Kidney (tissue), 13 donors: ENCODE measurements at regions not wholly inside any gene's neighbourhood (a gene's known extent, or its start where the extent isn't known, plus 50 kb on each side); places are given as distances from the start of the nearest gene placed in this dataset.
"Not testable (repeated sequence)": the region's sequence is repeated elsewhere in the genome, so short reads cannot be mapped to it uniquely, and the experiment has no call there.

Source experiments
- DNase-seq, 5 donors: peaks; one replicate each; pipeline ENCODE4 v3.0.0-alpha.2; 2013 to 2020
- FAIRE-seq: peaks from 2 replicates; lab custom pipeline; 2012; peaks lifted over from hg19 to GRCh38; lab: Jason Lieb, UNC
- H3K27ac ChIP-seq, 2 donors: one replicate each; pipeline ENCODE4 v1.7.0; 2013; ENCODE audit warnings: low read depth in 2 of 2, low read length in 2 of 2, inconsistent platforms in 1 of 2
- H3K27me3 ChIP-seq: one replicate; pipeline ENCODE4 v1.7.1; 2013; ENCODE audit warnings: low read length, inconsistent platforms; ENCODE audit not compliant: control insufficient read depth, insufficient read depth
- H3K36me3 ChIP-seq, 3 donors: one replicate each; pipeline versions ENCODE4 v1.7.0 to v1.7.1; 2013; ENCODE audit warnings: low read length in 3 of 3, control low read depth in 1 of 3, inconsistent platforms in 1 of 3; ENCODE audit not compliant: insufficient read depth in 3 of 3, control insufficient read depth in 2 of 3
- H3K4me1 ChIP-seq, 3 donors: one replicate each; pipeline versions ENCODE4 v1.7.0 to v1.7.1; 2013; ENCODE audit warnings: low read length in 3 of 3, inconsistent platforms in 1 of 3, low read depth in 1 of 3; ENCODE audit not compliant: control insufficient read depth in 2 of 3, insufficient read depth in 2 of 3
- H3K4me3 ChIP-seq, 3 donors: one replicate each; pipeline versions ENCODE4 v1.7.0 to v1.8.1; 2013; ENCODE audit warnings: low read length in 3 of 3, control low read depth in 1 of 3, inconsistent platforms in 1 of 3
- H3K9ac ChIP-seq, 3 donors: one replicate each; pipeline versions ENCODE4 v1.7.0 to v1.7.1; 2013; ENCODE audit warnings: low read length in 3 of 3, control low read depth in 1 of 3, inconsistent platforms in 1 of 3
- H3K9me3 ChIP-seq, 3 donors: one replicate each; pipeline versions ENCODE4 v1.7.0 to v1.7.1; 2013; ENCODE audit warnings: low read length in 3 of 3, control low read depth in 1 of 3, inconsistent platforms in 1 of 3; ENCODE audit not compliant: control insufficient read depth in 2 of 3, insufficient read depth in 1 of 3
- intact Hi-C: fragments of 100-400 bp; cut with DNase I; formaldehyde crosslinking; loops from one replicate; pipeline ENCODE4 v1.11.1; 2022
- TF ChIP-seq, protein P1 (sequence below): IDR thresholded peaks from 3 replicates; pipeline ENCODE4 v1.5.1; 2012; ENCODE audit warnings: mild to moderate bottlenecking, moderate library complexity, borderline replicate concordance; ENCODE audit not compliant: insufficient read depth; ENCODE audit errors: extremely low read depth
- donor health status: control.
- donor health status: control.
- donor health status: control.
- donor health status: control.
- donor health status: control.
- donor health status: DM: yes; HTN: yes; CAD: no.
- donor health status: Normal renal cell carcinoma (clear cell type).

DNA sequence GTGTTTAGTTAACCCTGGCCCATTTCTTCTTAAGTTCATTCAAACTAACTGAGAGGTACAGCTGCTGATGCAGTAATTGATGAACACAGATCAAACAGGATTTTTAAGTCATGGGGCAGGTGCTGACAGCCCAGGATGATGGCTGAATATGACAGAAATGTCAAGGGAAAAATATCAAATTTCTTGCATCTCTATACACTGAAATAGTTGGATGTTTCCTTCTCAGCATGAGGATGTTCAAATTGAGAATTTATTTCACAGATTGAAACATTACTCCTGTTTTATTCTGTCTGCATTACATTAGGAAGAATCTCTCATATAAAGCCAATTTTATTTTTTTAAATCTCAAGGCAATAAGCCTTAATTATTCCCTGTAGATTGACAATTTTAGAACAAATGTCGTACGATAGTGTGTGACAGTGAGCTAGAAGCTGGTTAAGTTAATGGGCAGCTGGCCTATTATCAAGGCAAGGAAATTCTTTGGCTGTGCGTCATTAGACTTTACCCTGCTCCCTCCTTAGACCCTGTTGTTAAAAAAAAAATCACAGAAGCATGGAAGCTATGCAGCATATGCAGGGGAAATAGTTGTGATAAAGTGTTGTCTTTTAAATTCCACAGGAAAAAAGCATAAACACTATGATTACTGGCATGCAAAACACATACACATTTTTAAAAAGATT is 183.8 kb upstream of the KCNMB2 start:
- TF ChIP-seq, protein P1, sequence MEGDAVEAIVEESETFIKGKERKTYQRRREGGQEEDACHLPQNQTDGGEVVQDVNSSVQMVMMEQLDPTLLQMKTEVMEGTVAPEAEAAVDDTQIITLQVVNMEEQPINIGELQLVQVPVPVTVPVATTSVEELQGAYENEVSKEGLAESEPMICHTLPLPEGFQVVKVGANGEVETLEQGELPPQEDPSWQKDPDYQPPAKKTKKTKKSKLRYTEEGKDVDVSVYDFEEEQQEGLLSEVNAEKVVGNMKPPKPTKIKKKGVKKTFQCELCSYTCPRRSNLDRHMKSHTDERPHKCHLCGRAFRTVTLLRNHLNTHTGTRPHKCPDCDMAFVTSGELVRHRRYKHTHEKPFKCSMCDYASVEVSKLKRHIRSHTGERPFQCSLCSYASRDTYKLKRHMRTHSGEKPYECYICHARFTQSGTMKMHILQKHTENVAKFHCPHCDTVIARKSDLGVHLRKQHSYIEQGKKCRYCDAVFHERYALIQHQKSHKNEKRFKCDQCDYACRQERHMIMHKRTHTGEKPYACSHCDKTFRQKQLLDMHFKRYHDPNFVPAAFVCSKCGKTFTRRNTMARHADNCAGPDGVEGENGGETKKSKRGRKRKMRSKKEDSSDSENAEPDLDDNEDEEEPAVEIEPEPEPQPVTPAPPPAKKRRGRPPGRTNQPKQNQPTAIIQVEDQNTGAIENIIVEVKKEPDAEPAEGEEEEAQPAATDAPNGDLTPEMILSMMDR: no peak
- no peaks in the 10 kb centered on the region for H3K9me3 ChIP-seq
- peak overlapping the region in 1 of 3 donors; percentile 29 for H3K4me3 ChIP-seq
- intact Hi-C loops: no loop called here
- no peak overlapping the region for H3K27ac ChIP-seq
- peak; percentile 30 for FAIRE-seq
- H3K36me3 ChIP-seq: no peaks in the 10 kb centered on the region
- peak in 2 of 5 donors; percentile 67 to 72 for DNase-seq
- no peak overlapping the region for H3K9ac ChIP-seq
- no peaks in the 10 kb centered on the region for H3K4me1 ChIP-seq
- H3K27me3 ChIP-seq: no peaks in the 10 kb centered on the region

DNA sequence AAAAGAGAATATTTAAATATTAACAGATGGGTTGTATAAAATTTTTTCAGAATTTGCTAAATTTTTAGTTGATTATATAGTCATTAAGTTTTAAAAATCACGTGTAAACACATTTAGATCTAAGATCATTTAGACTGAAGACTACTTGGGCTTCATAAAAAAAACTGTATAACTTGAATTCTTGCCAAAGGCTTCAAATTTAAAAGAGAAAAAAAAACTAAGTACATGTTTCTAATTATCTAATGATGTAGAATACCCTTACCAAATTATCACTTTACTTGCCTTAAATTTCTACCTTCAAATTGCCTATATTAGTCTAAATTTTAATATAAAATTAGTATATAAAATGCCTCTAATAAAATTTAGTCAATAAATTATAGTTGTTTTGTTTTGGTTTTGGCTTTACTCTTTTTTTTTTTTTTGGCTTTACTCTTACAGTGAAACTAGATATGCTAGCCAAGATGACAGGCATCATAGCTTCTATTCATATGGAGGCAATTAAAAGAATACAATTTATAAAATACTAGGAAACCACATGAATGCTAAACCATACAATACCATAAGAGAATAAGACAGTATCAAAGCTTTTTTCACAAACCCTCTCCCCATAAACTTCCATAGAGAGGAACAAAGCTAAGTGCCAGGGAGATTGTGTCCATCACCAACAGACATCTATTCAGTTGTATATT is 183.1 kb upstream of the KCNMB2 start:
- DNase-seq: no peak
- FAIRE-seq: peak; percentile 74
- no peaks in the 10 kb centered on the region for H3K27me3 ChIP-seq
- no peak overlapping the region for H3K9ac ChIP-seq
- intact Hi-C loops: no loop called here
- no peaks in the 10 kb centered on the region for H3K9me3 ChIP-seq
- TF ChIP-seq, protein P1: no peak
- no peak overlapping the region for H3K27ac ChIP-seq
- H3K4me1 ChIP-seq: no peaks in the 10 kb centered on the region
- H3K4me3 ChIP-seq: no peak overlapping the region
- H3K36me3 ChIP-seq: no peaks in the 10 kb centered on the region

DNA sequence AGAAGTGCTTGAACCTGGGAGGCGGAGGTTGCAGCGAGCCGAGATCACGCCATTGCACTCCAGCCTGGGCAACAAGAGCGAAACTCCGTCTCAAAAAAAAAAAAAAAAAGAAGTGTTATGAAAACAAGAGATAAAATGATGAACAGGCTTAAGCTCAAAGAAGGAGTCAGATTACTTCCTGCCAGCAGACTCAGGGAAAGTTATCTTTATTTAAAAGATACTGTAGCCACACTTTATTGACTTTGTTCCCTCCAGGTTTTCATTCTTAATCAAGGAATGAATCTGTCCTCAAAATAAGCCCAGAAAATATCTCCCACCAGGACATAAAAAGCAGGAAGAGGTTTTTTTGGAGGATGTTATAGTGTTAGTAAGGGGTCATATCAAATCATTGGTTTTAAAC is 176.5 kb upstream of the KCNMB2 start:
- TF ChIP-seq, protein P1: no peak
- DNase-seq (no peak), FAIRE-seq (no peak)
- H3K27ac ChIP-seq: no peak overlapping the region
- intact Hi-C loops: no loop called here
- H3K4me3 ChIP-seq: no peak overlapping the region
- no peaks in the 10 kb centered on the region for H3K4me1 ChIP-seq
- H3K9ac ChIP-seq: no peak overlapping the region
- no peaks in the 10 kb centered on the region for H3K36me3 ChIP-seq
- H3K27me3 ChIP-seq: no peaks in the 10 kb centered on the region
- peaks cover 0 to 2% (median 0%) of the 10 kb centered on the region in 3 donors for H3K9me3 ChIP-seq

DNA sequence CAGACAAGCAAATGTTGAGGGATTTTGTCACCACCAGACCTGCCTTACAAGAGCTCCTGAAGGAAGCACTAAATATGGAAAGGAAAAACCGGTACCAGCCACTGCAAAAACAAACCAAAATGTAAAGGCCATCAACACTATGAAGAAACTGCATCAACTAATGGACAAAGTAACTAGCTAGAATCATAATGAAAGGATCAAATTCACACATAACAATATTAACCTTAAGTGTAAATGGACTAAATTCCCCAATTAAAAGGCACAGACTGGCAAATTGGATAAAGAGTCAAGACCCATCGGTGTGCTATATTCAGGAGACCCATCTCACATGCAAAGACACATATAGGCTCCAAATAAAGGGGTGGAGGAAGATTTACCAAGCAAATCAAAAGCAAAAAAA is 173.2 kb upstream of the KCNMB2 start:
- H3K9ac ChIP-seq, DNase-seq, H3K4me3 ChIP-seq, H3K4me1 ChIP-seq, H3K9me3 ChIP-seq, FAIRE-seq, intact Hi-C loops, H3K27me3 ChIP-seq, H3K36me3 ChIP-seq, H3K27ac ChIP-seq: not testable (repeated sequence)
